CD4-positive, alpha-beta T cell treated with Interleukin-4 for 4 hours (primary cell): ENCODE measurements at regions not wholly inside any gene's neighbourhood (a gene's known extent, or its start where the extent isn't known, plus 50 kb on each side); places are given as distances from the start of the nearest gene placed in this dataset.
"Not testable (repeated sequence)": the region's sequence is repeated elsewhere in the genome, so short reads cannot be mapped to it uniquely, and the experiment has no call there.

ENCODE experiments used
- DNase-seq: peaks from one replicate; pipeline ENCODE4 v3.0.0-alpha.2; 2020

- no peak for DNase-seq
These were observed 230.7 kb downstream of the TOMM20 start for GRCh38 chr1:234897754-234898454.

- no peak for DNase-seq
These were observed 231.3 kb downstream of the TOMM20 start for GRCh38 chr1:234897390-234897749.

GRCh38 chr1:234896477-234897389 lies 231.9 kb downstream of the TOMM20 start:
- no peak for DNase-seq

- peak; percentile 27 for DNase-seq
These were observed 234.7 kb downstream of the TOMM20 start for GRCh38 chr1:234893725-234894630.

- no peak for DNase-seq
These were observed 235.3 kb downstream of the TOMM20 start for GRCh38 chr1:234893359-234893724.

- DNase-seq: no peak
These were observed 236.0 kb downstream of the TOMM20 start for GRCh38 chr1:234892642-234893041.

- DNase-seq: no peak
These were observed 237.2 kb downstream of the TOMM20 start for GRCh38 chr1:234891427-234891826.

GRCh38 chr1:234889643-234890042 lies 239.0 kb downstream of the TOMM20 start:
- DNase-seq: no peak

GRCh38 chr1:234888247-234888646 lies 240.4 kb downstream of the TOMM20 start:
- not testable (repeated sequence) for DNase-seq

GRCh38 chr1:234887016-234887900 lies 241.4 kb downstream of the TOMM20 start:
- no peak for DNase-seq

GRCh38 chr1:234886081-234886984 lies 242.3 kb downstream of the TOMM20 start:
- no peak for DNase-seq

- DNase-seq: no peak
These were observed 243.0 kb downstream of the TOMM20 start for GRCh38 chr1:234885601-234886000.

GRCh38 chr1:234884701-234885100 lies 243.9 kb downstream of the TOMM20 start:
- DNase-seq: no peak

- no peak for DNase-seq
These were observed 244.6 kb downstream of the TOMM20 start for GRCh38 chr1:234884006-234884405.

GRCh38 chr1:234882898-234883297 lies 245.7 kb downstream of the TOMM20 start:
- DNase-seq: no peak

GRCh38 chr1:234881893-234882771 lies 246.5 kb downstream of the TOMM20 start:
- DNase-seq: no peak

- DNase-seq: no peak
These were observed 249.2 kb downstream of the TOMM20 start for GRCh38 chr1:234879147-234880080.

- DNase-seq: no peak
These were observed 250.3 kb downstream of the TOMM20 start for GRCh38 chr1:234878288-234878687.

- DNase-seq: no peak
These were observed 250.9 kb downstream of the TOMM20 start for GRCh38 chr1:234877761-234878160.
